ENCODE measurements at regions not wholly inside any gene's neighbourhood (a gene's known extent, or its start where the extent isn't known, plus 50 kb on each side); places are given as distances from the start of the nearest gene placed in this dataset.

GRCh38 chr4:10942156-10942555 is 257.6 kb upstream of the CLNK start:
- H4K20me1 ChIP-seq (ENCODE audit: insufficient read depth) = no peaks in the 10 kb centered on the region
- TF ChIP-seq CTCF (conservative IDR thresholded peaks at IDR 0.05) (no peak), EZH2 (IDR thresholded peaks at IDR 0.05; ENCODE audit: low read depth) (no peak)
- H3K9me2 ChIP-seq (ENCODE audit: insufficient read depth) = no peaks in the 10 kb centered on the region
- no peaks in the 10 kb centered on the region for H3K9me3 ChIP-seq (ENCODE audit: insufficient read depth, low read depth)
- no peaks in the 10 kb centered on the region for H3K79me2 ChIP-seq (ENCODE audit: low read depth)
- BruUV-seq (replicated peaks) = no TSS peak
- no peak overlapping the region for H3K27ac ChIP-seq
- no peaks in the 10 kb centered on the region for H3K27me3 ChIP-seq (ENCODE audit: insufficient read depth, low read depth)
- H3K4me2 ChIP-seq = no peak overlapping the region
- H3K4me3 ChIP-seq = no peak overlapping the region
- intact Hi-C loops (cut with micrococcal nuclease; ENCODE audit: unreplicated experiment) = no loop called here
- no peak for DNase-seq
- no peaks in the 10 kb centered on the region for H3K36me3 ChIP-seq (ENCODE audit: low read depth)
- CTCF ChIA-PET = no interaction called here
- POLR2A ChIA-PET (ENCODE audit: unreplicated experiment) = no interaction called here
- no peaks in the 10 kb centered on the region for H3K4me1 ChIP-seq (replicated peaks; ENCODE audit: insufficient read depth)
- no peaks in the 10 kb centered on the region for H3F3A ChIP-seq (ENCODE audit: insufficient read depth, low read depth)
- H2AFZ ChIP-seq = no peak overlapping the region

DNA sequence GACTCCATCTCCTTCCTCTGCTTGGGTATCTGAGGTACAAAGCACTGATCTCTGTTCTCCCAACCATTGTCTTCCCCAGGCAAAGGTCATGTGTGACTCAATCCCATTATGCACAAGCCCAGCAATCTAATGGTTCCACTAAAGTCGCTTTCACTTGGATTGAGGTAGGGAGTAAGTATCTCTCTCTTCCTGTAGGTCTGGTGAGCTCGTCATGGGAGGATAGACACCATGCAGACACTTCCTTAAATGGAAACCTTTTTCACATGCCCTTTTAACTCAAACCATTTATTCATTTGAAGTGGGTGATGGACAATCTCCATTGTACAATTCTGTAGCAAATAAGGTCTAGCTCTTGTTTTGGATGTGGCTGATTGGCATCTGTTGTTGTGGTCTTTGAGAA is 245.2 kb upstream of the CLNK start:
- no peak overlapping the region for H3K4me2 ChIP-seq
- TF ChIP-seq EZH2 (IDR thresholded peaks at IDR 0.05; ENCODE audit: low read depth) (no peak), CTCF (conservative IDR thresholded peaks at IDR 0.05) (no peak)
- no TSS peak for BruUV-seq (replicated peaks)
- POLR2A ChIA-PET (ENCODE audit: unreplicated experiment) = no interaction called here
- H3K4me1 ChIP-seq (replicated peaks; ENCODE audit: insufficient read depth) = no peaks in the 10 kb centered on the region
- CTCF ChIA-PET = no interaction called here
- no peaks in the 10 kb centered on the region for H3K36me3 ChIP-seq (ENCODE audit: low read depth)
- no peak overlapping the region for H3K4me3 ChIP-seq
- H3K9me3 ChIP-seq (ENCODE audit: insufficient read depth, low read depth) = no peaks in the 10 kb centered on the region
- no peak for DNase-seq
- no peaks in the 10 kb centered on the region for H3K79me2 ChIP-seq (ENCODE audit: low read depth)
- H2AFZ ChIP-seq = no peak overlapping the region
- no peaks in the 10 kb centered on the region for H3K27me3 ChIP-seq (ENCODE audit: insufficient read depth, low read depth)
- no peaks in the 10 kb centered on the region for H3F3A ChIP-seq (ENCODE audit: insufficient read depth, low read depth)
- intact Hi-C loops (cut with micrococcal nuclease; ENCODE audit: unreplicated experiment) = no loop called here
- no peak overlapping the region for H3K27ac ChIP-seq
- no peaks in the 10 kb centered on the region; the same call in 1 of the 2 replicates for H3K9me2 ChIP-seq (ENCODE audit: insufficient read depth)
- H4K20me1 ChIP-seq (ENCODE audit: insufficient read depth) = no peaks in the 10 kb centered on the region

GRCh38 chr4:10925996-10926395 is 241.4 kb upstream of the CLNK start:
- no peak overlapping the region for H3K27ac ChIP-seq
- ChIA-PET POLR2A (ENCODE audit: unreplicated experiment) (no interaction called here), CTCF (no interaction called here)
- H3K4me2 ChIP-seq = no peak overlapping the region
- no peaks in the 10 kb centered on the region for H3K9me2 ChIP-seq (ENCODE audit: insufficient read depth)
- no peak overlapping the region for H3K4me3 ChIP-seq
- no peaks in the 10 kb centered on the region for H3K4me1 ChIP-seq (replicated peaks; ENCODE audit: insufficient read depth)
- H3K36me3 ChIP-seq (ENCODE audit: low read depth) = no peaks in the 10 kb centered on the region
- H3K9me3 ChIP-seq (ENCODE audit: insufficient read depth, low read depth) = no peaks in the 10 kb centered on the region
- no peaks in the 10 kb centered on the region for H4K20me1 ChIP-seq (ENCODE audit: insufficient read depth)
- no peak for DNase-seq
- no peaks in the 10 kb centered on the region for H3K79me2 ChIP-seq (ENCODE audit: low read depth)
- intact Hi-C loops (cut with micrococcal nuclease; ENCODE audit: unreplicated experiment) = no loop called here
- BruUV-seq (replicated peaks) = no TSS peak
- H2AFZ ChIP-seq = no peak overlapping the region
- no peaks in the 10 kb centered on the region for H3K27me3 ChIP-seq (ENCODE audit: insufficient read depth, low read depth)
- TF ChIP-seq CTCF (conservative IDR thresholded peaks at IDR 0.05) (no peak), EZH2 (IDR thresholded peaks at IDR 0.05; ENCODE audit: low read depth) (no peak)
- no peaks in the 10 kb centered on the region for H3F3A ChIP-seq (ENCODE audit: insufficient read depth, low read depth)
